T-helper 17 cell (primary cell): ENCODE measurements at regions not wholly inside any gene's neighbourhood (a gene's known extent, or its start where the extent isn't known, plus 50 kb on each side); places are given as distances from the start of the nearest gene placed in this dataset.

ENCODE experiments used
- ATAC-seq: fragments of 150-1000 bp; cut with Tn5 transposase; 2 replicates; pipeline ENCODE4 v1.10.0; 2021; ENCODE audit warnings: mild to moderate bottlenecking, moderate library complexity
- DNase-seq, 3 donors: peaks; one replicate each; pipeline versions ENCODE4 v3.0.0 to v3.0.0-alpha.2; 2020 to 2021
- H3K9me3 ChIP-seq: one replicate; pipeline ENCODE4 v1.7.0; 2013; ENCODE audit warnings: low read length, mild to moderate bottlenecking; ENCODE audit not compliant: control insufficient read depth, poor library complexity, severe bottlenecking
- H3K27ac Mint-ChIP-seq: one replicate; pipeline ENCODE4 v1.8.0; 2022; ENCODE audit warnings: mild to moderate bottlenecking, moderate library complexity, mixed read lengths
- H3K27me3 Mint-ChIP-seq: one replicate; pipeline ENCODE4 v1.8.0; 2022; ENCODE audit warnings: mixed read lengths
- H3K36me3 Mint-ChIP-seq: one replicate; pipeline ENCODE4 v1.8.0; 2022; ENCODE audit warnings: low read depth, mixed read lengths
- H3K4me1 Mint-ChIP-seq: one replicate; pipeline ENCODE4 v1.8.0; 2022; ENCODE audit warnings: mild to moderate bottlenecking, mixed read lengths
- H3K4me3 Mint-ChIP-seq: one replicate; pipeline ENCODE4 v1.8.0; 2022; ENCODE audit warnings: mild to moderate bottlenecking, moderate library complexity, mixed read lengths

DNA sequence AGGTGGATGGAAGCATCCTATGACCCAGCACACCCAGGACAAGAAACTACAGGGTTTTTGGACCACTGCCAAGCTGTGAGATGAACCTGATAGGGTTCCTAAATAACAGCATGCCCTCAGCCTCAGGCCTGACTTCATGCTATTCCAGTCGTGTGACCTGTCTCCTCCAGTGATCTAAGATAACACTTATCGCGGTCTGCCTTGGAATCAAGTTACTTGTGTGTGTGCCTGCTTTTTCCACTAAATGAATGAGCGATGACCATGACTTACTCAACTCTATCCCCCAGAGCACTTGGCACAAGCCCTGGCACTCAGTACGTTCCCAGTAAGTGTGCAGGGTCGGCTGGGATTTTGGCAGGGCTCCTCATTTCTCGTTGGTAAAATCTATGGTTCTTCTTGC lies 172.7 kb upstream of the TP63 start:
- Mint-ChIP-seq H3K27me3 (no peaks in the 10 kb centered on the region), H3K4me3 (no peak overlapping the region), H3K36me3 (peaks cover 3% of the 10 kb centered on the region), H3K27ac (no peak overlapping the region), H3K4me1 (no peaks in the 10 kb centered on the region)
- DNase-seq (no peak), ATAC-seq (no peak)
- no peaks in the 10 kb centered on the region for H3K9me3 ChIP-seq

DNA sequence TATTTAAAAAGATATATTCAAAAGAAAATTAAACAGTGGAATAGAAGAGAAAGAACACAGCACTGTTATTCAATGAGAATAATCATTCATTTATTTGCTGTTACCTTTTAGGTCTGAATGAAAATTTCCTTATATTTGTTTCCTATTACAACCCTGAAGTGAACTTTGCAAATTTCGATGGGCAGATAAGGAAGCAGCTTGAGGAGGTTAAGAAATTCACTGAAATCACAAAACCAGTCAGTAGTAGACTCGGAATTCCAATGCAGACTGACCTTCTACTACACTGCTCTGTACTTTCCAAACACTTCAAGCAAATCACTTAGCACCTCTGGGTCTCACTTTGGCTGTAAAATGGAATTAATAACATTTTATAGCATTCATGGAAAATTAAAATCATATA lies 172.0 kb upstream of the TP63 start:
- peaks cover 3% of the 10 kb centered on the region for H3K36me3 Mint-ChIP-seq
- no peak overlapping the region for H3K4me3 Mint-ChIP-seq
- ATAC-seq (no peak), DNase-seq (no peak)
- no peak overlapping the region for H3K27ac Mint-ChIP-seq
- H3K9me3 ChIP-seq = no peaks in the 10 kb centered on the region
- no peaks in the 10 kb centered on the region for H3K4me1 Mint-ChIP-seq
- no peaks in the 10 kb centered on the region for H3K27me3 Mint-ChIP-seq

DNA sequence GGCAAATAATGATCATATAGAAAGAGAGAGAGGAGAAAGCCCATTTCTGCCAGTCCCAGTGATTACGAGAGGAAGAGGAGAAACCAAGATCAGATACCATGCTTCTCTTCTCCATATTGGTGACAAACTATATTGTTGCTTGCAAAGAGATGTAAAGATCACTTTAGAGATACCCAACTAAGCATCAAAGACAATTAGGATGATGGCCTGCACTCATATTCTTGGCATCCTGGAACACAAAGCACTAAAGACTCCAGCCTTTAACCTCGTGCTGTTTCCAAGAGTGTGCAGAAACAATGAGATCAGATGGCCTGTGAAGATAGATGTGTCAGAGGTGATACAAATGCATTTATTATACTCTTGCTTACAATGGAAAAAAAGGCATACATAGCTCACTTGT lies 170.7 kb upstream of the TP63 start:
- no peaks in the 10 kb centered on the region for H3K9me3 ChIP-seq
- ATAC-seq = no peak
- Mint-ChIP-seq H3K36me3 (peaks cover 3% of the 10 kb centered on the region), H3K4me1 (no peaks in the 10 kb centered on the region), H3K27ac (no peak overlapping the region), H3K27me3 (no peaks in the 10 kb centered on the region), H3K4me3 (no peak overlapping the region)
- DNase-seq = no peak

DNA sequence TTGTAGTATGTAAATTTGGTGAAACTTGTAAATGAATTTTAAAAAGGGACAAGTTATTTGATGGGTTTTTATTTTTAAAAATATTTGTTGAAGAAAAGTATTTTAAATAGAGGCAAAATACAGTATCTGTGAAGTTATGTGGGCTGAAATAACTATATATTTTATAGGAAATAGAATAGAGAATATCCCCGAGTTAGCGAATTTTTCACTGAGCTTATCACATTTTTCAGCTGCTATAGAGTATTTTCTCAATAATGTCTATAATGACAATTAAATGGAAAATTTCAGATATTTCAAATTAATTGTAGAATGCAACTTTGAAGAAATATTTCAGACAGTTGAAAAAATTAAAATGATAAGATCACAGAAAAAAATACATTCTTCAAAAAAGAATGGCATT lies 166.4 kb upstream of the TP63 start:
- Mint-ChIP-seq H3K27me3 (no peaks in the 10 kb centered on the region), H3K27ac (no peak overlapping the region), H3K4me3 (no peak overlapping the region), H3K36me3 (no peaks in the 10 kb centered on the region), H3K4me1 (no peaks in the 10 kb centered on the region)
- no peaks in the 10 kb centered on the region for H3K9me3 ChIP-seq
- no peak for ATAC-seq
- no peak for DNase-seq

DNA sequence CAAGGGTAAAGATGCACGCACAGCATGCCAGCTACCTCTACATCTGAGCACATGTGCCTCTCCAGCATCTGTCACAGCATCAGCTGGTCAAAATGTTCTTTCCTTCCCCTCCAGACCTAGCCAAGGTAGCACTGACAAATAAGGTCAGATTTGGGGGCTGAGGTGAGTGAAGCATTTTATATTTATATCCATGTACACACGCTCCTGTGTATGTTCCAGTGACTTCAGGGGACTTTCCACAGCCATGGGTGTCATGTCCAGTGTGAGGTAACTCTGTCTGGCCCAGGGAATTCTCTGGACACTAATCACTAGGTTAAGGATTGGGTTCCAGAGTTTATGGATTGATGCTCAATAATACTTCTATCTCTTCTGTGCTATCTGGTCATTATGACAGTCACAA lies 165.2 kb upstream of the TP63 start:
- no peak overlapping the region for H3K4me3 Mint-ChIP-seq
- H3K27me3 Mint-ChIP-seq = no peaks in the 10 kb centered on the region
- DNase-seq (no peak), ATAC-seq (no peak)
- no peak overlapping the region for H3K27ac Mint-ChIP-seq
- no peaks in the 10 kb centered on the region for H3K9me3 ChIP-seq
- H3K4me1 Mint-ChIP-seq = no peaks in the 10 kb centered on the region
- no peaks in the 10 kb centered on the region for H3K36me3 Mint-ChIP-seq

DNA sequence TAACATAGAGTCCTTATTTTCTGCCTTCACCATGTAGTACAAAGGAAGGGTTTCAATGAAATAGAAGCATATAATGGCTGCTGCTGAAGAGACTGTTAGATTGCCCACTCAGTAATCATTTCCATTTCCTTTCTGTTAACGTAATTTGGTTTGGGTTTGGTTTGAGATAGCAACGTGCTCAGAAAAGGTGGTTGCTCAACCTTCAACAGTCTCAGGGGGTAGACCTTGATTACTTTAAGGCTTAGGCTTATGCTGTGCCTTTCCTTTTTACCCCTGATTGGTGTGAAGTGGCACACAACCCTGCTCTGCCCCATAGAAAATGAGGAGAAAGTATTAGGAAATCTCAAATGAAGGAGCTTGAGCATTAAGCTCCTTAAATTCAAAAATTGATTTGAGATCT lies 163.7 kb upstream of the TP63 start:
- ATAC-seq (no peak), DNase-seq (no peak)
- no peaks in the 10 kb centered on the region for H3K27me3 Mint-ChIP-seq
- no peak overlapping the region for H3K4me3 Mint-ChIP-seq
- H3K36me3 Mint-ChIP-seq = no peaks in the 10 kb centered on the region
- no peaks in the 10 kb centered on the region for H3K9me3 ChIP-seq
- no peak overlapping the region for H3K27ac Mint-ChIP-seq
- no peaks in the 10 kb centered on the region for H3K4me1 Mint-ChIP-seq

DNA sequence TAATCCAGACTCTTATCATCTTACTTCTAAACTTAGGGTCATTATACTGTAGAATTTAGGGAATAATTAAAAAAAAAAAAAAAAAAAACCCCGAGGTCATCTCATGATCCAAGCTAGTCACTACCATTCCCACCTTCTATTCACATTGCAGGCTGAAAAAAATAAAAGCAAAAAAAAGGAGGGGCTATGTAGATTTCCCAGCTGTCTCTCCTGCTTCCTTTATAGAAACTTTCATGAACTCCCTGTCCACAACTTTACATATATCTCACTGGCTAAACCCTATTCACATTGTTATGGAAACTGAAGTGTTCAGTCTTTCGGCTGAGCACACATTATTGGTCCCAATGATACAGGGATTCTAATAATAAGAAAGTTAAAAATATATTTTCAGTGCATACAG lies 156.2 kb upstream of the TP63 start:
- no peaks in the 10 kb centered on the region for H3K9me3 ChIP-seq
- H3K4me1 Mint-ChIP-seq = no peaks in the 10 kb centered on the region
- no peak overlapping the region for H3K4me3 Mint-ChIP-seq
- H3K27me3 Mint-ChIP-seq = peaks cover 8% of the 10 kb centered on the region
- peaks cover 2% of the 10 kb centered on the region for H3K36me3 Mint-ChIP-seq
- ATAC-seq (no peak), DNase-seq (no peak)
- no peak overlapping the region for H3K27ac Mint-ChIP-seq

DNA sequence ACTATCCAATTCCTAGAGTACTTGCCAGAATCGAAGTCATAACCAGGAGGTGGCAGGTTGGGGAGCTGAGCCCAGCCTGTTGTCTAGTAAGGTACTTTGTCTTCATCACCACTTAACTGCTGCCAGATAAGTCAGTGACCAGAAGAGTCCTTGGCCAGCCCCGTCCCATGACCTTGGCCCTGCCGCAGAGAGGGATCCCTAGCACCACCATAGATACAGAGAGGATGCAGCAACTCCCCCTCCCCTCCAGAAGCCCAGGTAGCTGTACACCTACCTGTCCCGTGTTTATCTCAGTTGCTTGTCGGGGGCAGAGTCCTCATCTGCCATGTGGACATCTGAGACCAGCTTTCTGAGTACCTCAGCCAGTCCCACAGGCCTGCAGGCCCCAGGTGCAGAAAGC lies 153.6 kb upstream of the TP63 start:
- no peaks in the 10 kb centered on the region for H3K9me3 ChIP-seq
- no peak for DNase-seq

DNA sequence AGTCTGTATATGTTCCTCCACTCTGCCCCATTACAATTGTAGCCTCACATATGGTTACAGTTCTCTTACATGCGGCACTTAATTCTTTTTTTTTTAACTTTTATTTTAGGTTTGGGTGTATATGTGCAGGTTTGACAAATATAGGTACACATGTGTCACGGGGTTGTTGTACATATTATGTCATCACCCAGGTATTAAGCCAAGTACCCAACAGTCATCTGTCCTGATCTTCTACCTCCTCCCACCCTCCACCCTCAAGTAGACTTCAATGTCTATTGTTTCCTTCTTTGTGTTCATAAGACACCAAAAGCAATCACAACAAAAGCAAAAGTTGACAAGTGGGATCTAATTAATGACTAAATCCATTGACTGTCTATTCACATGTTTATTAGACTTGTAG lies 144.6 kb upstream of the TP63 start:
- H3K9me3 ChIP-seq = no peaks in the 10 kb centered on the region
- Mint-ChIP-seq H3K4me3 (no peak overlapping the region), H3K27me3 (no peaks in the 10 kb centered on the region), H3K36me3 (peaks cover 2% of the 10 kb centered on the region), H3K4me1 (no peaks in the 10 kb centered on the region), H3K27ac (no peak overlapping the region)
- DNase-seq (no peak), ATAC-seq (no peak)

More for the DNA sequence above, 153.6 kb upstream of the TP63 start:
- Mint-ChIP-seq H3K4me1 (no peaks in the 10 kb centered on the region), H3K36me3 (peaks cover 2% of the 10 kb centered on the region), H3K4me3 (no peak overlapping the region), H3K27me3 (peaks cover 8% of the 10 kb centered on the region), H3K27ac (no peak overlapping the region)
- no peak for ATAC-seq

DNA sequence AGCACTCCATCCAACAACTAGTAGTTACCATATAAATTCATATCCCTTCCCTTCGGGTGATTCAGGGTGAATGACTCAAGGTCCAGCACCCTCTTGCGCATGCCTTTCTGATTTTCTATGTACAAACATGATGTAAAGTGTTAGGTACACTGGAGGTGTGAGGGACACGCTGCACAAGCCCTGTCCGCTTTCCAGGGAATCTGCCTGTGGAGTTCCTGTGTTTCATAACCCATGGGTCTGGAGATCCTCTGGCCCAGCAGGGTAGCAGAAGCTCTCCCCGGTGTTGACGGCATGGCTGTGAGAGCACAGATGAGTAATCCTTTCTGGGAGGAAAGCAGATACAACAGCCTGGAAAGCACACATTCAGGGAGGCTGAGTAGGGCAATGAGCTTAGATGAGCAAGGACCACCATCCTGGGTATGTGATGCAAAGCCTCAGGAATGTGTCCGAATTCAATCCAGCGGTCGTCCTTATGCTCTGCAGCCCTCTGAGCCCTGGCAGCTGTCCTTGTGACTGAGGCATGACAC lies 142.9 kb upstream of the TP63 start:
- Mint-ChIP-seq H3K36me3 (peaks cover 2% of the 10 kb centered on the region), H3K27me3 (no peaks in the 10 kb centered on the region), H3K27ac (no peak overlapping the region), H3K4me3 (no peak overlapping the region), H3K4me1 (no peaks in the 10 kb centered on the region)
- no peak for DNase-seq
- no peak for ATAC-seq
- H3K9me3 ChIP-seq = no peaks in the 10 kb centered on the region

DNA sequence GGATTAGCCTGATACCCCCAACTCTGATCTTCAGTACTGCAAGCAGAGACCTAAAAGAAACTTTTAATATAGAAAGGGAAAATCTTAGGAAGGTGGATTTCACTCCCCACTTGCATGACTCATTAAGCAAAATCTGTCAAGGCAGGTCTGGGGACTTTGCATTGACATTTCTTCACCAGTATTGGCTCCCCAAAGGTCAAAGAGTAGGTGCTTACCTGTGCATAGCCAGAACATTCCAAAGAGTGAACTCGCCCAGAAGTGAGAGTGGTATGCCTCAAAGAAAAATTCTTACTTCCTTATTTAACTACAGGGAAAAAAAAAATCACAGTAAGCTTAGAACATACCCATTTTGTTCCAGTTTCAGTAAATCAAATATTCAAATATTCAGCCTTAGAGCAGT lies 140.9 kb upstream of the TP63 start:
- DNase-seq (no peak), ATAC-seq (no peak)
- no peak overlapping the region for H3K27ac Mint-ChIP-seq
- peaks cover 2% of the 10 kb centered on the region for H3K36me3 Mint-ChIP-seq
- no peaks in the 10 kb centered on the region for H3K27me3 Mint-ChIP-seq
- no peak overlapping the region for H3K4me3 Mint-ChIP-seq
- no peaks in the 10 kb centered on the region for H3K4me1 Mint-ChIP-seq
- H3K9me3 ChIP-seq = no peaks in the 10 kb centered on the region

DNA sequence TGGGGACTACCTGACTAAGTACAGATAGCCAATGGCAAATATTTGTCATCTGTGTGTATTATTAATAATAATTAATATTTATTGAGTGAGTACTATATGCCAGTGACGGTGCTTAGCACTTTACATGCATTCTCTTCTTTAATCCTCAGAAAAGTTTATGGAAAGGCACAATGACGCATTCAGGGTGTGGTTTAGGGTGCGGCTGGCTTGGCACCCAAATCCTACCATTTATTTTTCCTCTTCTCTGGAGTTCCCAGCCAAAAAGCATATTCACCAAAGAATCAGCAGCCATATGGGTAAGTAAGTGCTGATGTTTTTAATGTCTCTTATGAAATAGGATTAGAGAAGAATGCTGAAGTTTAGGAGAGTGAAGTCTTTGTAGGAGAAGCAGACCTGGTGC lies 140.4 kb upstream of the TP63 start:
- no peaks in the 10 kb centered on the region for H3K4me1 Mint-ChIP-seq
- DNase-seq (no peak), ATAC-seq (no peak)
- no peak overlapping the region for H3K4me3 Mint-ChIP-seq
- H3K27me3 Mint-ChIP-seq = no peaks in the 10 kb centered on the region
- peaks cover 2% of the 10 kb centered on the region for H3K36me3 Mint-ChIP-seq
- H3K9me3 ChIP-seq = no peaks in the 10 kb centered on the region
- H3K27ac Mint-ChIP-seq = no peak overlapping the region

DNA sequence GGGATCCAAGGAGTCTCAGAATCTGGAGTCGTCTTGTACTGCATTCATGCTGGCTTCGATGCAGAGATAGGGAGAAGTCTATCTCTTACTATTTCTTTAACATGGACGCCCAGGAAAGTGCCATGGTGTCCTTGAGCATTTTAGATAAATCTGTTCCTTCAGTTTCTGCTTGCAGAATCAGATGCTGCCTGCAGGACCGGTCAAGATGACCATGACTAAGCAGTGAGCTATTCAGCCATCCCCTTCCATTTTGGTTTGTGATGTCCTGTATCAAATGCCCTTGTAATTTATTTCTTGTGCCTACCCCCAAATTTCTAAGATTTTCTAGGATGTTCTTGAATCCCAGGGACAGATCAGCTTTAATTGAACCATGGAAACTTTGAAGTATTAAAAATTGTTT lies 139.4 kb upstream of the TP63 start:
- Mint-ChIP-seq H3K27me3 (no peaks in the 10 kb centered on the region), H3K27ac (no peak overlapping the region), H3K4me3 (no peak overlapping the region), H3K4me1 (no peaks in the 10 kb centered on the region), H3K36me3 (peaks cover 2% of the 10 kb centered on the region)
- ATAC-seq (no peak), DNase-seq (no peak)
- no peaks in the 10 kb centered on the region for H3K9me3 ChIP-seq

DNA sequence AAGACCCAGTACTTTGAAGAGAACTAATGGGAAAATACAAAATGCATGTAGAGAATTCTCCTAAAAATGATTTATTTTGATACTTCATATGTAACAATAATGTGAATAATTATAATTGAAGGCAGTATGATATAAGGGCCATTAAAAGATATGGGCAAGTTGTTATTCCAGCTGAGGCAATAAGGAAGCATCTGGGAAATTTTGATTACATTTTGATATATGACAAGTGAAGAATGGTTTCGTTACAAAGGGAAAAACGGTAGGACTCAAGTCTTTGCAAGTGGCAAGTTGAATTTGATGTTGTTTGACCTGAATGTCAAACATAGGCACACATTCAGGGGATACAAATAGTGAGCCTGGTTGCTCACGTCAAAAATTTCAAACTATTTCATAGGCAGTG lies 137.9 kb upstream of the TP63 start:
- Mint-ChIP-seq H3K27ac (no peak overlapping the region), H3K27me3 (no peaks in the 10 kb centered on the region), H3K4me3 (no peak overlapping the region), H3K36me3 (peaks cover 2% of the 10 kb centered on the region), H3K4me1 (no peaks in the 10 kb centered on the region)
- no peak for DNase-seq
- ATAC-seq = no peak
- no peaks in the 10 kb centered on the region for H3K9me3 ChIP-seq

DNA sequence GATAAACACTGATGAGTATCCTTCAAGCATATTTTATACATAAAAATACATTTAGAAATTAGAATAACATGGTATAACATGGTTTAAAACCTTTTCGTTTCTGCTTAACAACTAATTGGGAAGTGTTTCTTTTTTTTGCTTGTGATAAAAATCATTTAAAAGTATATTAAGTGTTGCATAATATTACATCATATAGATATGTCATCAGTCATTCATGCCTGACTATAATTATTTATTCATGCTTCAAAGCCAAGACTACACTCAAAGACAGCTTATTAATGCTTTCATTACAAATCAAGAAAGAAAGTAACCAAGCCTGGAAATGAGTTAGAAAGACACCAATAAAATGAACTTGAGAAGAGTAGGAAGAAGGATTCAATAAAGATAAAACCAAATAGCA lies 136.6 kb upstream of the TP63 start:
- H3K4me3 Mint-ChIP-seq = no peak overlapping the region
- no peaks in the 10 kb centered on the region for H3K4me1 Mint-ChIP-seq
- no peaks in the 10 kb centered on the region for H3K27me3 Mint-ChIP-seq
- peaks cover 2% of the 10 kb centered on the region for H3K36me3 Mint-ChIP-seq
- no peak for ATAC-seq
- H3K9me3 ChIP-seq = no peaks in the 10 kb centered on the region
- no peak for DNase-seq
- no peak overlapping the region for H3K27ac Mint-ChIP-seq
